GM13976 (cell line): ENCODE measurements at regions not wholly inside any gene's neighbourhood (a gene's known extent, or its start where the extent isn't known, plus 50 kb on each side); places are given as distances from the start of the nearest gene placed in this dataset.

Experiments
- DNase-seq: peaks from one replicate; pipeline ENCODE4 v3.0.0; 2012; ENCODE audit warnings: low spot score
- CTCF ChIP-seq: IDR thresholded peaks from 2 replicates; pipeline ENCODE4 v1.5.1; 2012; ENCODE audit warnings: borderline replicate concordance, mild to moderate bottlenecking; ENCODE audit not compliant: insufficient read depth; ENCODE audit errors: extremely low read depth, missing control alignments, control extremely low read depth
- in situ Hi-C: fragments of 300-500 bp; cut with MboI; formaldehyde crosslinking; loops from one replicate; pipeline ENCODE4 v1.12.0; 2022; ENCODE audit warnings: low sequenced_read_pairs, mixed read lengths, inconsistent platforms; ENCODE audit not compliant: unreplicated experiment

GRCh38 chr18:71986351-71987050, 557.6 kb downstream of the CBLN2 start:
- in situ Hi-C loops: no loop called here
- no peak for TF ChIP-seq CTCF
- DNase-seq: no peak

- no peak for TF ChIP-seq CTCF
Measured at GRCh38 chr18:71976744-71977143, 567.4 kb downstream of the CBLN2 start.

GRCh38 chr18:71966791-71967190, 577.4 kb downstream of the CBLN2 start:
- DNase-seq: no peak
- TF ChIP-seq CTCF: no peak
- in situ Hi-C loops: no loop called here

More at GRCh38 chr18:71976744-71977143, 567.4 kb downstream of the CBLN2 start:
- in situ Hi-C loops: no loop called here
- DNase-seq: no peak

- TF ChIP-seq CTCF: no peak
- in situ Hi-C loops: no loop called here
- no peak for DNase-seq
Measured at GRCh38 chr18:71958605-71959004, 585.5 kb downstream of the CBLN2 start.

GRCh38 chr18:71951001-71951400, 593.1 kb downstream of the CBLN2 start:
- in situ Hi-C loops: no loop called here
- no peak for TF ChIP-seq CTCF
- DNase-seq: no peak

- in situ Hi-C loops: no loop called here
- TF ChIP-seq CTCF: no peak
Measured at GRCh38 chr18:71942433-71942832, 601.7 kb downstream of the CBLN2 start.

More at GRCh38 chr18:71942433-71942832, 601.7 kb downstream of the CBLN2 start:
- DNase-seq: no peak
